ENCODE measurements at regions not wholly inside any gene's neighbourhood (a gene's known extent, or its start where the extent isn't known, plus 50 kb on each side); places are given as distances from the start of the nearest gene placed in this dataset.

GRCh38 chr5:3194271-3194670 is 401.4 kb upstream of the IRX1 start:
- no peak overlapping the region for H3K4me3 Mint-ChIP-seq (ENCODE audit: unreplicated experiment)
- peaks cover 3% of the 10 kb centered on the region for H3K27me3 Mint-ChIP-seq (ENCODE audit: unreplicated experiment)
- no peak for DNase-seq
- H3K27ac Mint-ChIP-seq (ENCODE audit: unreplicated experiment), result no peak overlapping the region
- TF ChIP-seq CTCF (IDR thresholded peaks at IDR 0.05; ENCODE audit: partially characterized antibody, unreplicated experiment), result no peak
- peaks cover 26% of the 10 kb centered on the region for H3K4me1 Mint-ChIP-seq (ENCODE audit: low read depth, unreplicated experiment)
- no peaks in the 10 kb centered on the region for H3K36me3 Mint-ChIP-seq (ENCODE audit: unreplicated experiment)
- peaks cover 4% of the 10 kb centered on the region for H3K9me3 Mint-ChIP-seq (ENCODE audit: unreplicated experiment)

GRCh38 chr5:3191585-3191984 is 404.0 kb upstream of the IRX1 start:
- H3K4me3 Mint-ChIP-seq (ENCODE audit: unreplicated experiment), result no peak overlapping the region
- H3K36me3 Mint-ChIP-seq (ENCODE audit: unreplicated experiment), result no peaks in the 10 kb centered on the region
- no peak overlapping the region for H3K27ac Mint-ChIP-seq (ENCODE audit: unreplicated experiment)
- H3K4me1 Mint-ChIP-seq (ENCODE audit: low read depth, unreplicated experiment), result peaks cover 13% of the 10 kb centered on the region
- no peaks in the 10 kb centered on the region for H3K9me3 Mint-ChIP-seq (ENCODE audit: unreplicated experiment)
- TF ChIP-seq CTCF (IDR thresholded peaks at IDR 0.05; ENCODE audit: partially characterized antibody, unreplicated experiment), result no peak
- peaks cover 3% of the 10 kb centered on the region for H3K27me3 Mint-ChIP-seq (ENCODE audit: unreplicated experiment)
- no peak for DNase-seq

GRCh38 chr5:3190930-3191329 is 404.7 kb upstream of the IRX1 start:
- no peak for DNase-seq
- H3K27ac Mint-ChIP-seq (ENCODE audit: unreplicated experiment), result no peak overlapping the region
- no peak overlapping the region for H3K4me3 Mint-ChIP-seq (ENCODE audit: unreplicated experiment)
- no peaks in the 10 kb centered on the region for H3K36me3 Mint-ChIP-seq (ENCODE audit: unreplicated experiment)
- no peak for TF ChIP-seq CTCF (IDR thresholded peaks at IDR 0.05; ENCODE audit: partially characterized antibody, unreplicated experiment)
- peaks cover 3% of the 10 kb centered on the region for H3K27me3 Mint-ChIP-seq (ENCODE audit: unreplicated experiment)
- no peaks in the 10 kb centered on the region for H3K9me3 Mint-ChIP-seq (ENCODE audit: unreplicated experiment)
- peaks cover 14% of the 10 kb centered on the region for H3K4me1 Mint-ChIP-seq (ENCODE audit: low read depth, unreplicated experiment)

- TF ChIP-seq CTCF (IDR thresholded peaks at IDR 0.05; ENCODE audit: partially characterized antibody, unreplicated experiment), result no peak
- H3K9me3 Mint-ChIP-seq (ENCODE audit: unreplicated experiment), result no peaks in the 10 kb centered on the region
- no peaks in the 10 kb centered on the region for H3K36me3 Mint-ChIP-seq (ENCODE audit: unreplicated experiment)
- H3K27ac Mint-ChIP-seq (ENCODE audit: unreplicated experiment), result no peak overlapping the region
- no peak for DNase-seq
- no peak overlapping the region for H3K4me3 Mint-ChIP-seq (ENCODE audit: unreplicated experiment)
- H3K27me3 Mint-ChIP-seq (ENCODE audit: unreplicated experiment), result peaks cover 3% of the 10 kb centered on the region
- H3K4me1 Mint-ChIP-seq (ENCODE audit: low read depth, unreplicated experiment), result peaks cover 14% of the 10 kb centered on the region
These were observed 405.2 kb upstream of the IRX1 start for GRCh38 chr5:3190433-3190832.

- Mint-ChIP-seq H3K27ac (ENCODE audit: unreplicated experiment) (no peak overlapping the region), H3K9me3 (ENCODE audit: unreplicated experiment) (no peaks in the 10 kb centered on the region), H3K27me3 (ENCODE audit: unreplicated experiment) (no peaks in the 10 kb centered on the region), H3K4me1 (ENCODE audit: low read depth, unreplicated experiment) (peaks cover 6% of the 10 kb centered on the region), H3K36me3 (ENCODE audit: unreplicated experiment) (no peaks in the 10 kb centered on the region), H3K4me3 (ENCODE audit: unreplicated experiment) (no peak overlapping the region)
- no peak for DNase-seq
- no peak for TF ChIP-seq CTCF (IDR thresholded peaks at IDR 0.05; ENCODE audit: partially characterized antibody, unreplicated experiment)
These were observed 407.7 kb upstream of the IRX1 start for GRCh38 chr5:3187771-3188425.

All from glutamatergic neuron (in vitro differentiated cells).